H9 (cell line): ENCODE measurements at regions not wholly inside any gene's neighbourhood (a gene's known extent, or its start where the extent isn't known, plus 50 kb on each side); places are given as distances from the start of the nearest gene placed in this dataset.

Experiments
- DNase-seq: peaks from one replicate; pipeline ENCODE4 v3.0.0-alpha.2; 2017
- H2AFZ ChIP-seq: one replicate; pipeline ENCODE4 v1.6.1; 2013; ENCODE audit warnings: mild to moderate bottlenecking, low read length, control low read depth, moderate library complexity
- H2AK5ac ChIP-seq: 2 replicates; pipeline ENCODE4 v1.6.1; 2013; ENCODE audit warnings: low read length, control low read depth, mixed read lengths; ENCODE audit not compliant: insufficient read length
- H2BK120ac ChIP-seq: one replicate; pipeline ENCODE4 v1.6.1; 2013; ENCODE audit warnings: low read depth, mild to moderate bottlenecking, low read length, control low read depth, inconsistent platforms; ENCODE audit not compliant: poor library complexity, severe bottlenecking
- H2BK12ac ChIP-seq: 2 replicates; pipeline ENCODE4 v1.6.1; 2013; ENCODE audit warnings: low read length, control low read depth, mixed read lengths, low read depth; ENCODE audit not compliant: insufficient read length
- H2BK15ac ChIP-seq: 2 replicates; pipeline ENCODE4 v1.6.1; 2013; ENCODE audit warnings: low read depth, low read length, control low read depth
- H2BK20ac ChIP-seq: one replicate; pipeline ENCODE4 v1.6.1; 2013; ENCODE audit warnings: low read depth, mild to moderate bottlenecking, low read length, control low read depth, inconsistent platforms; ENCODE audit not compliant: poor library complexity, severe bottlenecking
- H2BK5ac ChIP-seq: 2 replicates; pipeline ENCODE4 v1.6.1; 2013; ENCODE audit warnings: low read length, control low read depth, mixed read lengths; ENCODE audit not compliant: insufficient read length
- H3K14ac ChIP-seq: 2 replicates; pipeline ENCODE4 v1.6.1; 2013; ENCODE audit warnings: low read length, control low read depth; ENCODE audit not compliant: insufficient read depth
- H3K18ac ChIP-seq: 2 replicates; pipeline ENCODE4 v1.6.1; 2013; ENCODE audit warnings: low read depth, mild to moderate bottlenecking, mixed read lengths, low read length, control low read depth; ENCODE audit not compliant: insufficient read length
- H3K23ac ChIP-seq: 2 replicates; pipeline ENCODE4 v1.6.1; 2013; ENCODE audit warnings: low read length, control low read depth, mixed read lengths, low read depth; ENCODE audit not compliant: insufficient read length
- H3K23me2 ChIP-seq: 2 replicates; pipeline ENCODE4 v1.6.1; 2013; ENCODE audit warnings: low read depth, mild to moderate bottlenecking, mixed read lengths, low read length, control low read depth; ENCODE audit not compliant: insufficient read length, poor library complexity, severe bottlenecking
- H3K27ac ChIP-seq: 2 replicates; pipeline ENCODE4 v1.5.1; 2013; ENCODE audit warnings: low read length, control low read depth, mixed read lengths, low read depth; ENCODE audit not compliant: insufficient read length
- H3K27me3 ChIP-seq: 2 replicates; pipeline ENCODE4 v1.6.1; 2013; ENCODE audit warnings: low read length, control low read depth, inconsistent platforms; ENCODE audit not compliant: insufficient read depth
- H3K4ac ChIP-seq: 2 replicates; pipeline ENCODE4 v1.6.1; 2013; ENCODE audit warnings: low read depth, mild to moderate bottlenecking, control low read depth, inconsistent platforms, low read length, moderate library complexity
- H3K4me1 ChIP-seq: 2 replicates; pipeline ENCODE4 v1.6.1; 2013; ENCODE audit warnings: low read length, control low read depth, inconsistent platforms; ENCODE audit not compliant: insufficient read depth
- H3K4me2 ChIP-seq: 2 replicates; pipeline ENCODE4 v1.6.1; 2013; ENCODE audit warnings: low read length, control low read depth, mixed read lengths; ENCODE audit not compliant: insufficient read length, insufficient read depth
- H3K56ac ChIP-seq: 2 replicates; pipeline ENCODE4 v1.6.1; 2013; ENCODE audit warnings: low read depth, mild to moderate bottlenecking, mixed read lengths, low read length, control low read depth; ENCODE audit not compliant: insufficient read length
- H3K79me1 ChIP-seq: 2 replicates; pipeline ENCODE4 v1.6.1; 2013; ENCODE audit warnings: low read depth, mild to moderate bottlenecking, moderate library complexity, low read length, control low read depth, inconsistent platforms; ENCODE audit not compliant: insufficient read depth, poor library complexity, severe bottlenecking
- H3K79me2 ChIP-seq: 2 replicates; pipeline ENCODE4 v1.6.1; 2013; ENCODE audit warnings: low read length, control low read depth, inconsistent platforms; ENCODE audit not compliant: insufficient read depth
- H3K9ac ChIP-seq: 2 replicates; pipeline ENCODE4 v1.6.1; 2013; ENCODE audit warnings: low read length, control low read depth, mixed read lengths; ENCODE audit not compliant: insufficient read length; ENCODE audit errors: extremely low read depth
- H3K9me3 ChIP-seq: one replicate; pipeline ENCODE4 v1.6.1; 2013; ENCODE audit warnings: low read depth, low read length, inconsistent platforms; ENCODE audit not compliant: control insufficient read depth
- H3T11ph ChIP-seq: one replicate; pipeline ENCODE4 v1.6.1; 2013; ENCODE audit warnings: mild to moderate bottlenecking, low read length, control low read depth, inconsistent platforms
- H4K20me1 ChIP-seq: one replicate; pipeline ENCODE4 v1.6.1; 2013; ENCODE audit not compliant: control insufficient read depth, insufficient read length, insufficient read depth
- H4K5ac ChIP-seq: 2 replicates; pipeline ENCODE4 v1.6.1; 2013; ENCODE audit warnings: low read depth, mild to moderate bottlenecking, mixed read lengths, low read length, control low read depth; ENCODE audit not compliant: insufficient read length
- H4K8ac ChIP-seq: replicated peaks from 2 replicates; pipeline ENCODE4 v1.6.1; 2013; ENCODE audit warnings: low read length, control low read depth, mixed read lengths, low read depth; ENCODE audit not compliant: insufficient read length
- H4K91ac ChIP-seq: 2 replicates; pipeline ENCODE4 v1.6.1; 2013; ENCODE audit warnings: low read depth, mild to moderate bottlenecking, moderate library complexity, mixed read lengths, low read length, control low read depth; ENCODE audit not compliant: insufficient read length
- H3K27ac Mint-ChIP-seq, 3 experiments: 2 replicates in 2 of 3; 3 replicates in 1 of 3; pipeline ENCODE4 v1.8.0; 2020 to 2021; ENCODE audit warnings: mixed read lengths in 3 of 3, mild to moderate bottlenecking in 1 of 3, moderate library complexity in 1 of 3
- H3K27me3 Mint-ChIP-seq: 2 replicates; pipeline ENCODE4 v1.8.0; 2021; ENCODE audit warnings: low read depth, mild to moderate bottlenecking, moderate library complexity, mixed read lengths
- H3K36me3 Mint-ChIP-seq, 3 experiments: 2 replicates in 2 of 3; 3 replicates in 1 of 3; pipeline ENCODE4 v1.8.0; 2020 to 2021; ENCODE audit warnings: low read depth in 3 of 3, mixed read lengths in 3 of 3; ENCODE audit not compliant: insufficient read depth in 1 of 3
- H3K4me1 Mint-ChIP-seq, 2 experiments: 2 replicates each; pipeline ENCODE4 v1.8.0; 2020; ENCODE audit warnings: mixed read lengths in 2 of 2
- H3K4me3 Mint-ChIP-seq, 2 experiments: 2 replicates in 1 of 2; 3 replicates in 1 of 2; pipeline ENCODE4 v1.8.0; 2020 to 2021; ENCODE audit warnings: mild to moderate bottlenecking in 2 of 2, mixed read lengths in 2 of 2, moderate library complexity in 1 of 2
- H3K9me3 Mint-ChIP-seq, 2 experiments: 2 replicates in 1 of 2; 3 replicates in 1 of 2; pipeline ENCODE4 v1.8.0; 2020; ENCODE audit warnings: mild to moderate bottlenecking in 2 of 2, mixed read lengths in 2 of 2, moderate library complexity in 1 of 2
- CTCF ChIP-seq: fragments of 200-600 bp; sonication (generic); conservative IDR thresholded peaks from 3 replicates; pipeline ENCODE4 v1.8.0; 2021; ENCODE audit warnings: antibody characterized with exemption, mild to moderate bottlenecking
- WGBS: extraction: QIAGEN DNeasy Blood & Tissue Kit; methylation state at CpG from one replicate; pipeline ENCODE4 v1.1.7; 2013; ENCODE audit warnings: missing lambda C conversion rate, low lambda C conversion rate, mixed read lengths; ENCODE audit not compliant: insufficient read length; ENCODE audit errors: extremely low coverage; 5-methylcytosine and 5-hydroxymethylcytosine counted together

- no peaks in the 10 kb centered on the region for H3K79me2 ChIP-seq
- Mint-ChIP-seq H3K4me3 (no peak overlapping the region), H3K27me3 (no peaks in the 10 kb centered on the region; the same call in 1 of the 2 replicates), H3K27ac (no peak overlapping the region), H3K9me3 (no peaks in the 10 kb centered on the region; a peak in 1 of 5 replicates), H3K36me3 (peaks cover 3 to 9% (median 7%) of the 10 kb centered on the region in 3 experiments; a peak in 2 of 7 replicates), H3K4me1 (peaks cover 9% of the 10 kb centered on the region in 2 experiments)
- H2BK20ac ChIP-seq, result no peak overlapping the region
- no peak overlapping the region for H3K9ac ChIP-seq
- no peak overlapping the region for H4K91ac ChIP-seq
- H3K14ac ChIP-seq, result no peak overlapping the region
- H3K18ac ChIP-seq, result no peak overlapping the region
- no CpG with 5 or more reads among the region's 12 CpGs for WGBS
- no peak overlapping the region for H2AFZ ChIP-seq
- H2BK5ac ChIP-seq, result no peak overlapping the region
- no peaks in the 10 kb centered on the region for H3K27me3 ChIP-seq
- H3K9me3 ChIP-seq, result no peaks in the 10 kb centered on the region
- H4K8ac ChIP-seq, result no peak overlapping the region
- H4K20me1 ChIP-seq, result no peaks in the 10 kb centered on the region
- no peak for DNase-seq
- no peak overlapping the region for H3K4me2 ChIP-seq
- no peaks in the 10 kb centered on the region for H3K23me2 ChIP-seq
- no peak for TF ChIP-seq CTCF
- H2BK15ac ChIP-seq, result no peak overlapping the region
- H3K56ac ChIP-seq, result no peak overlapping the region
- H4K5ac ChIP-seq, result no peak overlapping the region
- H2AK5ac ChIP-seq, result no peak overlapping the region
- no peak overlapping the region for H3K23ac ChIP-seq
- no peak overlapping the region for H2BK12ac ChIP-seq
- H3K27ac ChIP-seq, result no peak overlapping the region
- no peak overlapping the region for H2BK120ac ChIP-seq
- no peak overlapping the region for H3K4ac ChIP-seq
- H3T11ph ChIP-seq, result no peak overlapping the region
- no peaks in the 10 kb centered on the region for H3K79me1 ChIP-seq
- no peaks in the 10 kb centered on the region for H3K4me1 ChIP-seq
Measured at GRCh38 chr2:52431352-52431760, 1336.2 kb upstream of the CHAC2 start.
